ENCODE measurements at regions not wholly inside any gene's neighbourhood (a gene's known extent, or its start where the extent isn't known, plus 50 kb on each side); places are given as distances from the start of the nearest gene placed in this dataset.

- TF ChIP-seq FOXP2 (optimal IDR thresholded peaks at IDR 0.05; ENCODE audit: borderline replicate concordance, extremely low read depth, extremely low read length, insufficient read depth) (no peak), POLR2AphosphoS5 (IDR thresholded peaks at IDR 0.05; ENCODE audit: low read depth, low read length) (no peak), REST (IDR thresholded peaks at IDR 0.05; ENCODE audit: insufficient read depth in 1 of 2, low read depth in 2 of 2, low read length in 2 of 2) (no peak), SIN3A (IDR thresholded peaks at IDR 0.05; ENCODE audit: borderline replicate concordance, insufficient read depth, low read length) (no peak), TAF1 (IDR thresholded peaks at IDR 0.05; ENCODE audit: borderline replicate concordance, insufficient read depth, low read length) (no peak)
Observed at GRCh38 chr2:180161415-180161814, 154.3 kb upstream of the CWC22 start.

- TF ChIP-seq TAF1 (IDR thresholded peaks at IDR 0.05; ENCODE audit: borderline replicate concordance, insufficient read depth, low read length) (no peak), FOXP2 (optimal IDR thresholded peaks at IDR 0.05; ENCODE audit: borderline replicate concordance, extremely low read depth, extremely low read length, insufficient read depth) (no peak), SIN3A (IDR thresholded peaks at IDR 0.05; ENCODE audit: borderline replicate concordance, insufficient read depth, low read length) (no peak), POLR2AphosphoS5 (IDR thresholded peaks at IDR 0.05; ENCODE audit: low read depth, low read length) (no peak), REST (IDR thresholded peaks at IDR 0.05; ENCODE audit: insufficient read depth in 1 of 2, low read depth in 2 of 2, low read length in 2 of 2) (no peak)
Observed at GRCh38 chr2:180159921-180160320, 152.8 kb upstream of the CWC22 start.

GRCh38 chr2:180158961-180159360, 151.9 kb upstream of the CWC22 start:
- TF ChIP-seq POLR2AphosphoS5 (IDR thresholded peaks at IDR 0.05; ENCODE audit: low read depth, low read length) (no peak), SIN3A (IDR thresholded peaks at IDR 0.05; ENCODE audit: borderline replicate concordance, insufficient read depth, low read length) (no peak), FOXP2 (optimal IDR thresholded peaks at IDR 0.05; ENCODE audit: borderline replicate concordance, extremely low read depth, extremely low read length, insufficient read depth) (no peak), REST (IDR thresholded peaks at IDR 0.05; ENCODE audit: insufficient read depth in 1 of 2, low read depth in 2 of 2, low read length in 2 of 2) (no peak), TAF1 (IDR thresholded peaks at IDR 0.05; ENCODE audit: borderline replicate concordance, insufficient read depth, low read length) (no peak)

GRCh38 chr2:180156651-180157050, 149.6 kb upstream of the CWC22 start:
- TF ChIP-seq SIN3A (IDR thresholded peaks at IDR 0.05; ENCODE audit: borderline replicate concordance, insufficient read depth, low read length), result no peak
- no peak for TF ChIP-seq REST (IDR thresholded peaks at IDR 0.05; ENCODE audit: insufficient read depth in 1 of 2, low read depth in 2 of 2, low read length in 2 of 2)
- TF ChIP-seq TAF1 (IDR thresholded peaks at IDR 0.05; ENCODE audit: borderline replicate concordance, insufficient read depth, low read length), result no peak
- no peak for TF ChIP-seq FOXP2 (optimal IDR thresholded peaks at IDR 0.05; ENCODE audit: borderline replicate concordance, extremely low read depth, extremely low read length, insufficient read depth)
- TF ChIP-seq POLR2AphosphoS5 (IDR thresholded peaks at IDR 0.05; ENCODE audit: low read depth, low read length), result no peak

- TF ChIP-seq TAF1 (IDR thresholded peaks at IDR 0.05; ENCODE audit: borderline replicate concordance, insufficient read depth, low read length), result no peak
- TF ChIP-seq POLR2AphosphoS5 (IDR thresholded peaks at IDR 0.05; ENCODE audit: low read depth, low read length), result no peak
- no peak for TF ChIP-seq FOXP2 (optimal IDR thresholded peaks at IDR 0.05; ENCODE audit: borderline replicate concordance, extremely low read depth, extremely low read length, insufficient read depth)
- no peak for TF ChIP-seq REST (IDR thresholded peaks at IDR 0.05; ENCODE audit: insufficient read depth in 1 of 2, low read depth in 2 of 2, low read length in 2 of 2)
- TF ChIP-seq SIN3A (IDR thresholded peaks at IDR 0.05; ENCODE audit: borderline replicate concordance, insufficient read depth, low read length), result no peak
Observed at GRCh38 chr2:180150606-180151005, 143.5 kb upstream of the CWC22 start.
